Liver (tissue), 8 donors: ENCODE measurements at regions not wholly inside any gene's neighbourhood (a gene's known extent, or its start where the extent isn't known, plus 50 kb on each side); places are given as distances from the start of the nearest gene placed in this dataset.

ENCODE experiments used
- DNase-seq: peaks from one replicate; pipeline ENCODE4 v3.0.0-alpha.2; 2017; ENCODE audit warnings: low spot score
- H3K27ac ChIP-seq, 2 donors: one replicate each; pipeline ENCODE4 v1.7.0; 2013; ENCODE audit warnings: inconsistent platforms in 2 of 2, low read length in 2 of 2, control low read depth in 1 of 2, low read depth in 1 of 2, mild to moderate bottlenecking in 1 of 2
- H3K27me3 ChIP-seq, 4 donors: one replicate each; pipeline versions ENCODE4 v1.6.1 to v1.7.0; 2013; ENCODE audit warnings: low read length in 3 of 4, inconsistent platforms in 1 of 4, mild to moderate bottlenecking in 1 of 4, moderate library complexity in 1 of 4; ENCODE audit not compliant: control insufficient read depth in 4 of 4, insufficient read depth in 4 of 4
- H3K36me3 ChIP-seq, 4 donors: one replicate each; pipeline versions ENCODE4 v1.6.1 to v1.7.0; 2013; ENCODE audit warnings: low read length in 3 of 4, mild to moderate bottlenecking in 3 of 4, low read depth in 1 of 4, moderate library complexity in 1 of 4; ENCODE audit not compliant: control insufficient read depth in 4 of 4, insufficient read depth in 3 of 4
- H3K4me1 ChIP-seq, 4 donors: one replicate each; pipeline versions ENCODE4 v1.6.1 to v1.7.0; 2013; ENCODE audit warnings: low read length in 3 of 4, mild to moderate bottlenecking in 3 of 4, moderate library complexity in 1 of 4; ENCODE audit not compliant: control insufficient read depth in 4 of 4, insufficient read depth in 4 of 4
- H3K4me3 ChIP-seq, 3 donors: one replicate each; pipeline versions ENCODE4 v1.6.1 to v1.7.0; 2013; ENCODE audit warnings: low read length in 3 of 3, control low read depth in 1 of 3, low read depth in 1 of 3, mild to moderate bottlenecking in 1 of 3
- H3K9ac ChIP-seq, 2 donors: one replicate each; pipeline ENCODE4 v1.7.0; 2013; ENCODE audit warnings: low read length in 2 of 2, mild to moderate bottlenecking in 2 of 2, moderate library complexity in 2 of 2, control low read depth in 1 of 2, low read depth in 1 of 2
- H3K9me3 ChIP-seq, 4 donors: one replicate each; pipeline versions ENCODE4 v1.6.1 to v1.7.0; 2013; ENCODE audit warnings: low read length in 3 of 4; ENCODE audit not compliant: control insufficient read depth in 4 of 4
- EGR1 ChIP-seq, 2 donors: IDR thresholded peaks; 2 replicates each; pipeline ENCODE4 v1.6.1; 2016 to 2018; ENCODE audit warnings: antibody characterized with exemption in 2 of 2, low read depth in 2 of 2
- FOXA1 ChIP-seq: IDR thresholded peaks from 2 replicates; pipeline ENCODE4 v1.6.1; 2016; ENCODE audit warnings: antibody characterized with exemption
- FOXA2 ChIP-seq: IDR thresholded peaks from 2 replicates; pipeline ENCODE4 v1.6.1; 2016; ENCODE audit warnings: antibody characterized with exemption
- GABPA ChIP-seq, 2 donors: IDR thresholded peaks in 1 of 2; conservative IDR thresholded peaks in 1 of 2; 2 replicates each; pipeline ENCODE4 v1.6.1; 2016; ENCODE audit warnings: antibody characterized with exemption in 2 of 2, mild to moderate bottlenecking in 1 of 2, moderate library complexity in 1 of 2
- HNF4G ChIP-seq: IDR thresholded peaks from 2 replicates; pipeline ENCODE4 v1.6.1; 2016; ENCODE audit warnings: antibody characterized with exemption
- JUND ChIP-seq, 2 donors: IDR thresholded peaks; 2 replicates each; pipeline ENCODE4 v1.6.1; 2016; ENCODE audit warnings: antibody characterized with exemption in 2 of 2
- MAX ChIP-seq: IDR thresholded peaks from 2 replicates; pipeline ENCODE4 v1.6.1; 2016; ENCODE audit warnings: antibody characterized with exemption
- NR2F2 ChIP-seq: IDR thresholded peaks from 2 replicates; pipeline ENCODE4 v1.6.1; 2016; ENCODE audit warnings: antibody characterized with exemption
- RAD21 ChIP-seq, 2 donors: IDR thresholded peaks; 2 replicates each; pipeline ENCODE4 v1.6.1; 2016; ENCODE audit warnings: antibody characterized with exemption in 2 of 2, mild to moderate bottlenecking in 2 of 2
- REST ChIP-seq: IDR thresholded peaks from 2 replicates; pipeline ENCODE4 v1.6.1; 2016; ENCODE audit warnings: antibody characterized with exemption, mild to moderate bottlenecking
- RXRA ChIP-seq, 2 donors: IDR thresholded peaks; 2 replicates each; pipeline ENCODE4 v1.6.1; 2017 to 2018; ENCODE audit warnings: antibody characterized with exemption in 2 of 2, mild to moderate bottlenecking in 1 of 2
- SP1 ChIP-seq: IDR thresholded peaks from 2 replicates; pipeline ENCODE4 v1.6.1; 2018; ENCODE audit warnings: antibody characterized with exemption, mild to moderate bottlenecking
- TAF1 ChIP-seq: conservative IDR thresholded peaks from 2 replicates; pipeline ENCODE4 v1.6.1; 2016; ENCODE audit warnings: antibody characterized with exemption, mild to moderate bottlenecking
- YY1 ChIP-seq: IDR thresholded peaks from 2 replicates; pipeline ENCODE4 v1.6.1; 2016; ENCODE audit warnings: antibody characterized with exemption, mild to moderate bottlenecking
- ZBTB33 ChIP-seq: IDR thresholded peaks from 2 replicates; pipeline ENCODE4 v1.6.1; 2016; ENCODE audit warnings: antibody characterized with exemption
- WGBS: extraction: QIAGEN DNeasy Blood & Tissue Kit; methylation state at CpG from one replicate; pipeline ENCODE4 v1.1.7; 2013; 5-methylcytosine and 5-hydroxymethylcytosine counted together
- TF ChIP-seq, protein P1 (sequence below): IDR thresholded peaks from 2 replicates; pipeline ENCODE4 v1.6.1; 2016; ENCODE audit warnings: antibody characterized with exemption
- TF ChIP-seq, protein P2 (sequence below): fragments of 150-350 bp; IDR thresholded peaks from 2 replicates; pipeline ENCODE4 v1.5.1; 2017; ENCODE audit warnings: improper control_type of control experiment, low read depth, low read length; ENCODE audit not compliant: missing input control
- donor health status: healthy.
- donor health status: healthy.
- donor health status: healthy.
- donor health status: healthy.
- donor health status: healthy.

- Histone ChIP-seq H3K4me1 (peaks cover 5 to 13% (median 10%) of the 10 kb centered on the region in 4 donors), H3K9me3 (no peaks in the 10 kb centered on the region), H3K27ac (no peak overlapping the region), H3K9ac (no peak overlapping the region), H3K27me3 (no peaks in the 10 kb centered on the region), H3K36me3 (peaks cover 0 to 9% (median 5%) of the 10 kb centered on the region in 4 donors), H3K4me3 (no peak overlapping the region)
- TF ChIP-seq YY1, result no peak
- TF ChIP-seq FOXA2, result no peak
- no peak for TF ChIP-seq GABPA (IDR thresholded peaks at IDR 0.05 in 1 of 2, conservative IDR thresholded peaks at IDR 0.05 in 1 of 2)
- TF ChIP-seq MAX, result no peak
- TF ChIP-seq FOXA1, result no peak
- no peak for TF ChIP-seq HNF4G
- no peak for TF ChIP-seq SP1
- TF ChIP-seq TAF1, result no peak
- TF ChIP-seq, protein P1, sequence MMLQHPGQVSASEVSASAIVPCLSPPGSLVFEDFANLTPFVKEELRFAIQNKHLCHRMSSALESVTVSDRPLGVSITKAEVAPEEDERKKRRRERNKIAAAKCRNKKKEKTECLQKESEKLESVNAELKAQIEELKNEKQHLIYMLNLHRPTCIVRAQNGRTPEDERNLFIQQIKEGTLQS, result no peak
- TF ChIP-seq REST, result no peak
- TF ChIP-seq NR2F2, result no peak
- no peak for TF ChIP-seq RAD21 (IDR thresholded peaks at IDR 0.05)
- 97% methylated on average over 2 of the region's 2 CpGs for WGBS
- no peak for DNase-seq
Measured at GRCh38 chr9:109919736-109920408, 139.9 kb downstream of the PALM2AKAP2 start.

GRCh38 chr9:109922617-109923470, 142.8 kb downstream of the PALM2AKAP2 start:
- DNase-seq, result no peak
- TF ChIP-seq, protein P1, result peak; percentile 46
- TF ChIP-seq EGR1 (IDR thresholded peaks at IDR 0.05; ENCODE audit: low read depth in 2 of 2), result no peak
- TF ChIP-seq RAD21 (IDR thresholded peaks at IDR 0.05), result peak; percentile 37 to 50
- no peak for TF ChIP-seq HNF4G
- TF ChIP-seq GABPA (IDR thresholded peaks at IDR 0.05 in 1 of 2, conservative IDR thresholded peaks at IDR 0.05 in 1 of 2), result no peak
- TF ChIP-seq YY1, result peak; percentile 44
- TF ChIP-seq, protein P2, sequence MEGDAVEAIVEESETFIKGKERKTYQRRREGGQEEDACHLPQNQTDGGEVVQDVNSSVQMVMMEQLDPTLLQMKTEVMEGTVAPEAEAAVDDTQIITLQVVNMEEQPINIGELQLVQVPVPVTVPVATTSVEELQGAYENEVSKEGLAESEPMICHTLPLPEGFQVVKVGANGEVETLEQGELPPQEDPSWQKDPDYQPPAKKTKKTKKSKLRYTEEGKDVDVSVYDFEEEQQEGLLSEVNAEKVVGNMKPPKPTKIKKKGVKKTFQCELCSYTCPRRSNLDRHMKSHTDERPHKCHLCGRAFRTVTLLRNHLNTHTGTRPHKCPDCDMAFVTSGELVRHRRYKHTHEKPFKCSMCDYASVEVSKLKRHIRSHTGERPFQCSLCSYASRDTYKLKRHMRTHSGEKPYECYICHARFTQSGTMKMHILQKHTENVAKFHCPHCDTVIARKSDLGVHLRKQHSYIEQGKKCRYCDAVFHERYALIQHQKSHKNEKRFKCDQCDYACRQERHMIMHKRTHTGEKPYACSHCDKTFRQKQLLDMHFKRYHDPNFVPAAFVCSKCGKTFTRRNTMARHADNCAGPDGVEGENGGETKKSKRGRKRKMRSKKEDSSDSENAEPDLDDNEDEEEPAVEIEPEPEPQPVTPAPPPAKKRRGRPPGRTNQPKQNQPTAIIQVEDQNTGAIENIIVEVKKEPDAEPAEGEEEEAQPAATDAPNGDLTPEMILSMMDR, result no peak
- peak; percentile 63 for TF ChIP-seq SP1
- TF ChIP-seq FOXA2, result peak; percentile 38
- TF ChIP-seq JUND (IDR thresholded peaks at IDR 0.05), result peak; percentile 36 to 74
- TF ChIP-seq RXRA (IDR thresholded peaks at IDR 0.05), result peak; percentile 71 to 83
- peak; percentile 43 for TF ChIP-seq ZBTB33
- TF ChIP-seq REST, result no peak

More at GRCh38 chr9:109922617-109923470, 142.8 kb downstream of the PALM2AKAP2 start:
- H3K4me3 ChIP-seq, result no peak overlapping the region
- no peaks in the 10 kb centered on the region for H3K27me3 ChIP-seq
- peak overlapping the region in 1 of 2 donors; percentile 45 for H3K27ac ChIP-seq
- peaks cover 9 to 13% (median 12%) of the 10 kb centered on the region in 4 donors for H3K4me1 ChIP-seq
- no peak overlapping the region for H3K9ac ChIP-seq
- no peaks in the 10 kb centered on the region for H3K9me3 ChIP-seq
- peaks cover 0 to 14% (median 10%) of the 10 kb centered on the region in 4 donors for H3K36me3 ChIP-seq
- 47% methylated on average over 2 of the region's 2 CpGs for WGBS
